IMR-90 (cell line): ENCODE measurements at regions not wholly inside any gene's neighbourhood (a gene's known extent, or its start where the extent isn't known, plus 50 kb on each side); places are given as distances from the start of the nearest gene placed in this dataset.

Experiments used
- ATAC-seq: fragments of 200-7000 bp; cut with Tn5 transposase; 2 replicates; pipeline ENCODE4 v1.9.1; 2020; ENCODE audit warnings: low read depth, mild to moderate bottlenecking, moderate library complexity
- BruUV-seq: library from RNA; stranded (reverse); fragments of 400-500 nt; replicated peaks from 2 replicates; lab custom pipeline; 2021; lab: Mats Ljungman, UMichigan
- CTCF ChIA-PET: fragments of 300-600 bp; formaldehyde crosslinking; extraction: SDS; loops from one replicate; lab custom pipeline; 2021; ENCODE audit warnings: antibody characterized with exemption; lab: Yijun Ruan, JAX
- POLR2A ChIA-PET: fragments of 300-600 bp; sonication (Branson Sonifier 250); formaldehyde crosslinking; loops from one replicate; lab custom pipeline; 2022; ENCODE audit warnings: antibody characterized with exemption; ENCODE audit not compliant: unreplicated experiment; lab: Charles Lee
- DNase-seq: peaks from one replicate; pipeline ENCODE4 v3.0.0; 2013
- H2AFZ ChIP-seq: replicated peaks from 2 replicates; pipeline ENCODE3; 2013; ENCODE audit warnings: low read length, mild to moderate bottlenecking; ENCODE audit not compliant: poor library complexity
- H2AK5ac ChIP-seq: 2 replicates; pipeline ENCODE4 v1.6.1; 2013; ENCODE audit warnings: low read depth, low read length, inconsistent platforms
- H2AK9ac ChIP-seq: replicated peaks from 2 replicates; pipeline ENCODE3; 2013; ENCODE audit warnings: mild to moderate bottlenecking, low read depth, low read length, moderate library complexity; ENCODE audit not compliant: poor library complexity
- H2BK120ac ChIP-seq: 2 replicates; pipeline ENCODE4 v1.6.1; 2013; ENCODE audit warnings: low read depth, low read length, inconsistent platforms
- H2BK15ac ChIP-seq: 3 replicates; pipeline ENCODE4 v1.6.1; 2013; ENCODE audit warnings: low read depth, low read length, inconsistent platforms
- H2BK20ac ChIP-seq: 2 replicates; pipeline ENCODE4 v1.6.1; 2013; ENCODE audit warnings: low read depth, mild to moderate bottlenecking, inconsistent platforms, low read length, moderate library complexity
- H2BK5ac ChIP-seq: 2 replicates; pipeline ENCODE4 v1.6.1; 2013; ENCODE audit warnings: mild to moderate bottlenecking, low read depth, low read length, inconsistent platforms; ENCODE audit not compliant: poor library complexity, severe bottlenecking
- H3K14ac ChIP-seq: replicated peaks from 2 replicates; pipeline ENCODE4 v1.6.1; 2013; ENCODE audit warnings: low read depth, low read length, inconsistent platforms
- H3K18ac ChIP-seq: 2 replicates; pipeline ENCODE4 v1.6.1; 2013; ENCODE audit warnings: low read depth, low read length, control low read depth
- H3K23ac ChIP-seq: 2 replicates; pipeline ENCODE4 v1.6.1; 2013; ENCODE audit warnings: low read depth, low read length, inconsistent platforms
- H3K27ac ChIP-seq: 2 replicates; pipeline ENCODE4 v1.5.1; 2013; ENCODE audit warnings: mild to moderate bottlenecking, control low read depth, low read length; ENCODE audit not compliant: insufficient read depth
- H3K27me3 ChIP-seq: 2 replicates; pipeline ENCODE4 v1.6.1; 2013; ENCODE audit warnings: low read length; ENCODE audit not compliant: control insufficient read depth, insufficient read depth
- H3K36me3 ChIP-seq: 2 replicates; pipeline ENCODE4 v1.6.1; 2013; ENCODE audit warnings: low read length, mixed read lengths; ENCODE audit not compliant: control insufficient read depth, insufficient read depth
- H3K4ac ChIP-seq: 2 replicates; pipeline ENCODE4 v1.6.1; 2013; ENCODE audit warnings: low read depth, low read length, inconsistent platforms
- H3K4me1 ChIP-seq: 2 replicates; pipeline ENCODE4 v1.6.1; 2013; ENCODE audit warnings: low read length, mixed read lengths; ENCODE audit not compliant: control insufficient read depth, insufficient read depth
- H3K4me2 ChIP-seq: 2 replicates; pipeline ENCODE4 v1.6.1; 2013; ENCODE audit warnings: low read depth, mild to moderate bottlenecking, control low read depth, low read length, moderate library complexity
- H3K4me3 ChIP-seq: 2 replicates; pipeline ENCODE4 v1.5.1; 2013; ENCODE audit warnings: low read depth, mild to moderate bottlenecking, control low read depth, low read length, moderate library complexity; ENCODE audit not compliant: insufficient read depth
- H3K56ac ChIP-seq: 2 replicates; pipeline ENCODE4 v1.6.1; 2013; ENCODE audit warnings: low read length, inconsistent platforms; ENCODE audit not compliant: insufficient read depth; ENCODE audit errors: extremely low read depth
- H3K79me1 ChIP-seq, 2 experiments: 2 replicates each; pipeline ENCODE4 v1.6.1; 2013; ENCODE audit warnings: low read length in 2 of 2, inconsistent platforms in 1 of 2, low read depth in 1 of 2
- H3K9ac ChIP-seq: 2 replicates; pipeline ENCODE4 v1.6.1; 2013; ENCODE audit warnings: low read depth, low read length, control low read depth
- H3K9me1 ChIP-seq: 2 replicates; pipeline ENCODE4 v1.6.1; 2013; ENCODE audit warnings: low read length, inconsistent platforms; ENCODE audit not compliant: insufficient read depth
- H3K9me3 ChIP-seq: 2 replicates; pipeline ENCODE4 v1.6.1; 2013; ENCODE audit warnings: low read length; ENCODE audit not compliant: control insufficient read depth, insufficient read depth
- H4K20me1 ChIP-seq: 2 replicates; pipeline ENCODE4 v1.6.1; 2013; ENCODE audit warnings: low read length, inconsistent platforms; ENCODE audit not compliant: insufficient read depth
- H4K5ac ChIP-seq: 2 replicates; pipeline ENCODE4 v1.6.1; 2013; ENCODE audit warnings: mild to moderate bottlenecking, low read depth, low read length, control low read depth
- H4K8ac ChIP-seq, 2 experiments: 2 replicates each; pipeline ENCODE4 v1.6.1; 2013; ENCODE audit warnings: low read depth in 2 of 2, low read length in 2 of 2, control low read depth in 1 of 2, inconsistent platforms in 1 of 2
- H4K91ac ChIP-seq: 2 replicates; pipeline ENCODE4 v1.6.1; 2013; ENCODE audit warnings: low read depth, low read length, inconsistent platforms; ENCODE audit not compliant: insufficient read depth
- BHLHE40 ChIP-seq: fragments of 150-350 bp; IDR thresholded peaks from 2 replicates; pipeline ENCODE4 v1.6.1; 2016; ENCODE audit warnings: mild to moderate bottlenecking, low read depth, low read length
- CEBPB ChIP-seq: IDR thresholded peaks from 2 replicates; pipeline ENCODE4 v1.6.1; 2012; ENCODE audit warnings: low read depth, low read length, improper control_type of control experiment
- CHD1 ChIP-seq: IDR thresholded peaks from 2 replicates; pipeline ENCODE4 v1.6.1; 2012; ENCODE audit warnings: low read depth, low read length, improper control_type of control experiment
- CTCF ChIP-seq: conservative IDR thresholded peaks from 2 replicates; pipeline ENCODE4 v1.5.1; 2012; ENCODE audit warnings: mild to moderate bottlenecking, low read depth, low read length, improper control_type of control experiment
- ELK1 ChIP-seq: fragments of 150-350 bp; IDR thresholded peaks from 2 replicates; pipeline ENCODE4 v1.6.1; 2016; ENCODE audit warnings: low read depth, mild to moderate bottlenecking, low read length, moderate library complexity, borderline replicate concordance
- FOS ChIP-seq: fragments of 150-350 bp; IDR thresholded peaks from 2 replicates; pipeline ENCODE4 v1.6.1; 2016; ENCODE audit warnings: low read depth, low read length
- MAFK ChIP-seq: IDR thresholded peaks from 2 replicates; pipeline ENCODE4 v1.6.1; 2012; ENCODE audit warnings: low read depth, low read length, improper control_type of control experiment
- MAZ ChIP-seq: IDR thresholded peaks from 2 replicates; pipeline ENCODE4 v1.6.1; 2012; ENCODE audit warnings: low read depth, mild to moderate bottlenecking, low read length, improper control_type of control experiment, moderate library complexity, borderline replicate concordance
- MXI1 ChIP-seq: IDR thresholded peaks from 2 replicates; pipeline ENCODE4 v1.6.1; 2012; ENCODE audit warnings: low read depth, mild to moderate bottlenecking, low read length, moderate library complexity, borderline replicate concordance
- NFE2L2 ChIP-seq: fragments of 150-350 bp; IDR thresholded peaks from 2 replicates; pipeline ENCODE4 v1.6.1; 2016; ENCODE audit warnings: low read depth, mild to moderate bottlenecking, low read length
- POLR2A ChIP-seq: IDR thresholded peaks from 2 replicates; pipeline ENCODE4 v1.6.1; 2012; ENCODE audit warnings: mild to moderate bottlenecking, low read depth, low read length
- RAD21 ChIP-seq: IDR thresholded peaks from 2 replicates; pipeline ENCODE4 v1.6.1; 2012; ENCODE audit warnings: low read length, improper control_type of control experiment
- RCOR1 ChIP-seq: IDR thresholded peaks from 2 replicates; pipeline ENCODE4 v1.6.1; 2012; ENCODE audit warnings: mild to moderate bottlenecking, low read length, improper control_type of control experiment; ENCODE audit not compliant: insufficient replicate concordance
- RFX5 ChIP-seq: IDR thresholded peaks from 2 replicates; pipeline ENCODE4 v1.8.0; 2012; ENCODE audit warnings: low read depth, mild to moderate bottlenecking, low read length, moderate library complexity
- SMC3 ChIP-seq: fragments of 150-350 bp; IDR thresholded peaks from 2 replicates; pipeline ENCODE4 v1.6.1; 2016; ENCODE audit warnings: low read depth, mild to moderate bottlenecking, antibody characterized with exemption, low read length, moderate library complexity
- USF2 ChIP-seq: fragments of 150-350 bp; IDR thresholded peaks from 2 replicates; pipeline ENCODE4 v1.6.1; 2017; ENCODE audit warnings: mild to moderate bottlenecking, antibody characterized with exemption, low read length, low read depth
- WGBS, 2 experiments: methylation state at CpG; one replicate each; pipeline versions ENCODE4 v1.1.5 to v1.1.7; 2013; ENCODE audit warnings: missing lambda C conversion rate in 2 of 2; ENCODE audit not compliant: insufficient read length in 1 of 2; ENCODE audit errors: extremely low coverage in 2 of 2; 5-methylcytosine and 5-hydroxymethylcytosine counted together
- dilution Hi-C: fragments of 300-500 bp; cut with HindIII; formaldehyde crosslinking; loops from one replicate; pipeline ENCODE4 v1.14.3; 2018; ENCODE audit warnings: low sequenced_read_pairs; ENCODE audit not compliant: unreplicated experiment
- in situ Hi-C: fragments of 300-500 bp; cut with MboI; formaldehyde crosslinking; loops from 3 replicates; pipeline ENCODE4 v1.14.3; 2019; ENCODE audit warnings: low sequenced_read_pairs, inconsistent platforms, mixed read lengths
- intact Hi-C: fragments of 100-400 bp; cut with micrococcal nuclease; formaldehyde crosslinking; loops from 2 replicates; pipeline ENCODE4 v1.10.0; 2022

- Histone ChIP-seq H3K4me2 (no peak overlapping the region), H2AK5ac (no peak overlapping the region), H3K36me3 (no peaks in the 10 kb centered on the region), H2AFZ (no peak overlapping the region), H3K9me1 (no peaks in the 10 kb centered on the region), H3K9me3 (peaks cover 14% of the 10 kb centered on the region), H2AK9ac (no peak overlapping the region), H3K9ac (no peak overlapping the region), H3K23ac (no peak overlapping the region), H4K5ac (no peak overlapping the region), H3K18ac (no peak overlapping the region), H3K27me3 (no peaks in the 10 kb centered on the region), H3K14ac (no peak overlapping the region), H3K27ac (no peak overlapping the region), H4K8ac (no peak overlapping the region), H4K20me1 (no peaks in the 10 kb centered on the region), H3K4me3 (no peak overlapping the region), H4K91ac (no peak overlapping the region), H3K4ac (no peak overlapping the region), H2BK15ac (no peak overlapping the region), H2BK5ac (no peak overlapping the region), H3K4me1 (no peaks in the 10 kb centered on the region), H3K79me1 (no peaks in the 10 kb centered on the region), H3K56ac (no peak overlapping the region), H2BK20ac (no peak overlapping the region), H2BK120ac (no peak overlapping the region)
- WGBS, 2 experiments = no CpG with 5 or more reads among the region's 6 CpGs
- no peak for ATAC-seq
- BruUV-seq = no TSS peak
- POLR2A ChIA-PET = no interaction called here
- dilution Hi-C loops = no loop called here
- in situ Hi-C loops = no loop called here
- TF ChIP-seq SMC3 (no peak), BHLHE40 (no peak), CEBPB (no peak), ELK1 (no peak), MAZ (no peak), FOS (no peak), CHD1 (no peak), RCOR1 (no peak), RAD21 (no peak), MXI1 (no peak), RFX5 (no peak), CTCF (no peak), USF2 (no peak), NFE2L2 (no peak), POLR2A (no peak), MAFK (no peak)
- intact Hi-C loops = no loop called here
- no peak for DNase-seq
- CTCF ChIA-PET = no interaction called here
These were observed 567.6 kb upstream of the ADAMTS16 start for GRCh38 chr5:4572311-4573100.
